Ovary (tissue), 7 donors: ENCODE measurements at regions not wholly inside any gene's neighbourhood (a gene's known extent, or its start where the extent isn't known, plus 50 kb on each side); places are given as distances from the start of the nearest gene placed in this dataset.

Experiments used
- DNase-seq, 5 donors: peaks; one replicate each; pipeline ENCODE4 v3.0.0-alpha.2; 2019 to 2020
- H3K27ac ChIP-seq, 2 donors: fragments of 200-600 bp; one replicate each; pipeline versions ENCODE4 v1.5.1 to v1.8.0; 2019 to 2022
- H3K27me3 ChIP-seq: fragments of 200-600 bp; one replicate; pipeline ENCODE4 v1.8.0; 2022
- H3K36me3 ChIP-seq: fragments of 200-600 bp; sonication (generic); one replicate; pipeline ENCODE4 v1.5.1; 2019
- H3K4me1 ChIP-seq: one replicate; pipeline ENCODE4 v1.8.1; 2013; ENCODE audit warnings: mild to moderate bottlenecking, moderate library complexity; ENCODE audit not compliant: insufficient read depth
- H3K4me3 ChIP-seq: fragments of 200-600 bp; sonication (generic); one replicate; pipeline ENCODE4 v1.5.1; 2017
- H3K9me3 ChIP-seq, 2 donors: fragments of 200-600 bp in 1 of 2; sonication (generic) in 1 of 2; one replicate each; pipeline versions ENCODE4 v1.5.1 to v1.8.1; 2013 to 2019; ENCODE audit warnings: mild to moderate bottlenecking in 1 of 2, moderate library complexity in 1 of 2
- EP300 ChIP-seq: sonication (generic); formaldehyde crosslinking; IDR thresholded peaks from one replicate; pipeline ENCODE4 v1.6.1; 2017; ENCODE audit warnings: antibody characterized with exemption
- POLR2A ChIP-seq: fragments of 450-650 bp; IDR thresholded peaks from one replicate; pipeline ENCODE4 v1.6.1; 2017; ENCODE audit warnings: antibody characterized with exemption, mild to moderate bottlenecking, moderate library complexity
- WGBS, 3 donors: extraction: QIAGEN DNeasy Blood & Tissue Kit in 1 of 3; methylation state at CpG; one replicate each; pipeline versions ENCODE4 v1.1.5 to v1.1.7; 2013 to 2017; 5-methylcytosine and 5-hydroxymethylcytosine counted together
- intact Hi-C, 4 donors: fragments of 100-400 bp; cut with DNase I; formaldehyde crosslinking; loops; one replicate each; pipeline versions ENCODE4 v1.11.0 to v1.15.1; 2022 to 2023
- TF ChIP-seq, protein P1 (sequence below), 3 donors: fragments of 450-650 bp in 2 of 3; fragments of 200-600 bp in 1 of 3; IDR thresholded peaks; one replicate each; pipeline versions ENCODE4 v1.5.1 to v1.8.0; 2016 to 2022; ENCODE audit warnings: antibody characterized with exemption in 3 of 3, mild to moderate bottlenecking in 1 of 3
- donor health status: DM: no; HTN: no; CAD: no; lungs with moderate emphysema.
- donor health status: DM: no; HTN: no; CAD: no.
- donor health status: Bipolar disorder and iron deficiency.
- donor health status: DM: no; HTN: no; CAD: no.
- donor health status: DM: yes; HTN: yes; CAD: no.

DNA sequence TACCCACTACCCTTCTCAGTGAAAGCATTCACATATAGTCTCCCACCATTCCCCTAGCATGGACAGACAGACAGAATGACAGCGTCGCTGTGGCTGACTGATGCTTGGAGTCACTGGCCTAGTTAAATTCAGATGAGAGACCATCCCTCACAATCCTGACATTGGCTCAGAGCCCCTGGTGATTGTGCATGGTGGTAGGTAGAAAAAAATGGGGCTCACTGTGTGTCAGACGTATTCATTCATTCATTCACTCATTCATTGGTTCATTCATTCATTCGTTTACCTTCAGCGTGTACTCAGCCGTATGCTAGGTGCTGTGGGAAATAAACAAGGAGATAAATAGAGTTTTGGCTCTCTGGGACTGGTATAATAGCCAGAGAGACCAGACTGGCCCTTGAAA lies 73.6 kb upstream of the CALM2 start:
- DNase-seq: no peak
- H3K36me3 ChIP-seq: no peaks in the 10 kb centered on the region
- no peaks in the 10 kb centered on the region for H3K4me1 ChIP-seq
- H3K9me3 ChIP-seq: no peaks in the 10 kb centered on the region
- intact Hi-C loops: no loop called here
- no peak overlapping the region for H3K4me3 ChIP-seq
- 91 to 93% (median 93%) methylated on average over 6 of the region's 6 CpGs for WGBS, 3 donors
- TF ChIP-seq POLR2A (no peak), EP300 (no peak)
- TF ChIP-seq, protein P1, sequence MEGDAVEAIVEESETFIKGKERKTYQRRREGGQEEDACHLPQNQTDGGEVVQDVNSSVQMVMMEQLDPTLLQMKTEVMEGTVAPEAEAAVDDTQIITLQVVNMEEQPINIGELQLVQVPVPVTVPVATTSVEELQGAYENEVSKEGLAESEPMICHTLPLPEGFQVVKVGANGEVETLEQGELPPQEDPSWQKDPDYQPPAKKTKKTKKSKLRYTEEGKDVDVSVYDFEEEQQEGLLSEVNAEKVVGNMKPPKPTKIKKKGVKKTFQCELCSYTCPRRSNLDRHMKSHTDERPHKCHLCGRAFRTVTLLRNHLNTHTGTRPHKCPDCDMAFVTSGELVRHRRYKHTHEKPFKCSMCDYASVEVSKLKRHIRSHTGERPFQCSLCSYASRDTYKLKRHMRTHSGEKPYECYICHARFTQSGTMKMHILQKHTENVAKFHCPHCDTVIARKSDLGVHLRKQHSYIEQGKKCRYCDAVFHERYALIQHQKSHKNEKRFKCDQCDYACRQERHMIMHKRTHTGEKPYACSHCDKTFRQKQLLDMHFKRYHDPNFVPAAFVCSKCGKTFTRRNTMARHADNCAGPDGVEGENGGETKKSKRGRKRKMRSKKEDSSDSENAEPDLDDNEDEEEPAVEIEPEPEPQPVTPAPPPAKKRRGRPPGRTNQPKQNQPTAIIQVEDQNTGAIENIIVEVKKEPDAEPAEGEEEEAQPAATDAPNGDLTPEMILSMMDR (IDR thresholded peaks at IDR 0.05): no peak
- H3K27me3 ChIP-seq: no peaks in the 10 kb centered on the region
- no peak overlapping the region for H3K27ac ChIP-seq

DNA sequence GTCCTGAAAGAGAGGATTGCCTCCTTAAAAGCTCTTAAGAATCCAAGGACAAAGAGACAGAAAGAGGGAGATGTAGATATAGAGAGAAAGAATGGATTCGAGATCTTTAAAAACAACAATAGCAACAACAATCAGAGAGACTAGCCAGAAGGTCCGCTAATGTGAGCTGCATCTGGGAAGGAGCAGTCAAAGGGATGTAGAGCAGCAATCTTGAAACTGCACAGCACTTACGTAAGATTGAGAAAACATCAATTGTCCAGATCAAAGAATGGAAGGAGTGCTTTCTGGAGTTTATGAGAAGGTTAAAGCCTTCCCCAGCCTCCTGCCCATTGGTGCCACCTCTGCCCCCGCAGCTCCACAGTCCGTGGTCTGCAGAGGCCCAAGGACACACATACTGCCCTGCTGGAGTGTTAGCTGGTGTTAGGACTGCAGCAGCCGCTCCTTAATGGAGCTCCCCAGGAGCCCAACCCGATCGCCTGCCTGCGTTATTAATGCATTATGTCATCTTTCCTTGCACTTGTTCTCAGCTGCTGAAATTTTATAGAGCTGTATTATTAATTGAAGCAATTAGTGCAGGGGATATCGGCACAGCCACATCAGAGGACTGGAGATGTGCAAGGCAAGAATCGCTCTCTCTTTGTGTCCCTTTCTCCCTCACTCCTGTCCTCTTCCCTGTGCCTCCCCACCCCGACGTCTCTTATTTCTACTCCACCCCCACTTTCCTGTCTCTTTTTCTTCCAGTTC lies 73.0 kb upstream of the CALM2 start:
- Histone ChIP-seq H3K27me3 (no peaks in the 10 kb centered on the region), H3K4me3 (no peak overlapping the region), H3K4me1 (no peaks in the 10 kb centered on the region), H3K27ac (no peak overlapping the region), H3K36me3 (no peaks in the 10 kb centered on the region), H3K9me3 (no peaks in the 10 kb centered on the region)
- 46 to 64% (median 47%) methylated on average over 13 of the region's 13 CpGs for WGBS, 3 donors
- no peak for DNase-seq
- TF ChIP-seq EP300: no peak
- TF ChIP-seq, protein P1 (IDR thresholded peaks at IDR 0.05): no peak
- TF ChIP-seq POLR2A: no peak
- intact Hi-C loops: no loop called here

DNA sequence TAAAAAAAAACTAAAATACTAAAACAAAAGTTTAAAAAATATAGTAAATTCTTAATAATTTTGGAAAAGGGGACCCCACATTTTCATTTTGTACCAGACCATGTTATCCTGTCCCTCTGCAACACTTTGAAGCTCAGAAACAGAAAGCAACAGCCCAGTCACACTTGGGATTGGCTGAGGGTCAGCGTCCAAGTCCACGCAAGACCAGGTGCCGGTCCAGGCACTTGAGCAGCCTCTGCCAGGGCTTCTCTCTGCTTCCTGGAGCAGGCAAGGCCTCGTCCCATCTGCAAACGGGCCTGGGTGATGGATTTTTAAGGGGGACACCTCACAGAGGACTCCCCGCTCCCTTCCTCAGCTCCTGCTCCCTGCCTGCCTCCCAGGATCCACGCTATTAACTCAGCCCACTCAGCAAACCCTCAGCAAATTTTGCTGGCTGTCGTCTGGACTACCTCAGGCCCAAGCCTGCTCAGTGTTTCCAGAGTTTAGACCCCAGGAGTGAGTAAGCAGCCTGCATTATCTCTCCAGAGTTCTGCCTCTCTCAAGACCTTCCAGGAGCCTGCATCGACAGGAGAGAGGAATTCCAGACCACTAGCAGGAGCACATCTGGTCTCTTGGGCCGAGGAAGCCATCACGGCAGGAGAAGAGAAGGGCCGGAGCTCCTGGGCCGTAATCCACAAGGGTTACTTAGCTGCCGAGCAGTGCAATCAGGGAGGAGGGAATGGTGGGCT lies 67.4 kb upstream of the CALM2 start:
- Histone ChIP-seq H3K4me3 (no peak overlapping the region), H3K27ac (no peak overlapping the region), H3K27me3 (no peaks in the 10 kb centered on the region), H3K9me3 (no peaks in the 10 kb centered on the region), H3K4me1 (peaks cover under 1% of the 10 kb centered on the region), H3K36me3 (no peaks in the 10 kb centered on the region)
- DNase-seq: peak in 1 of 5 donors; percentile 23
- 38 to 53% (median 43%) methylated on average over 14 of the region's 14 CpGs for WGBS, 3 donors
- TF ChIP-seq EP300 (no peak), POLR2A (no peak)
- TF ChIP-seq, protein P1 (IDR thresholded peaks at IDR 0.05): no peak
- intact Hi-C loops: no loop called here

DNA sequence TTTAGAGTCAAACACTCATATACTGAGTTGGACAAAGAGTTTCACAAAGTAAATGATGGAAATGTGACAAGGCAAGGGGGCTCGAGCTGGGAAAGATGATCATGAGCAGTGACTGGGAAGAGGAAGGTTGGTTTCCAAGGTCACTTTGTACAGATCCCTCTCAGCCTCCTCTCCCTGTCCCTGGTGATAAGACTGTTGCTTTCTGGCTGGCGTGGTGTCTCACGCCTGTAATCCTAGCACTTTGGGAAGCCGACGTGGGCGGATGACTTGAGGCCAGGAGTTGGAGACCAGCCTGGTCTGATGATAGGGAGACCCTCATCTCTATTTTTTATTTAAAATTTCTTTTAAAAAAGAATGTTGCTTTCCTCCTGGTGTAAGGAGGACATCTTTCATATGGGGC lies 65.4 kb upstream of the CALM2 start:
- no peaks in the 10 kb centered on the region for H3K9me3 ChIP-seq
- no peaks in the 10 kb centered on the region for H3K36me3 ChIP-seq
- intact Hi-C loops: no loop called here
- peaks cover 2% of the 10 kb centered on the region for H3K4me1 ChIP-seq
- TF ChIP-seq, protein P1 (IDR thresholded peaks at IDR 0.05): no peak
- TF ChIP-seq EP300 (no peak), POLR2A (no peak)
- 15 to 29% (median 18%) methylated on average over 6 of the region's 6 CpGs for WGBS, 3 donors
- H3K4me3 ChIP-seq: no peak overlapping the region
- H3K27me3 ChIP-seq: no peaks in the 10 kb centered on the region
- H3K27ac ChIP-seq: no peak overlapping the region
- DNase-seq: peak in 4 of 5 donors; percentile 25 to 56 (median 42)
